ENCODE measurements at regions not wholly inside any gene's neighbourhood (a gene's known extent, or its start where the extent isn't known, plus 50 kb on each side); places are given as distances from the start of the nearest gene placed in this dataset.
A peak's percentile ranks its signal among the peaks of the same experiment; 100 is the strongest.

DNA sequence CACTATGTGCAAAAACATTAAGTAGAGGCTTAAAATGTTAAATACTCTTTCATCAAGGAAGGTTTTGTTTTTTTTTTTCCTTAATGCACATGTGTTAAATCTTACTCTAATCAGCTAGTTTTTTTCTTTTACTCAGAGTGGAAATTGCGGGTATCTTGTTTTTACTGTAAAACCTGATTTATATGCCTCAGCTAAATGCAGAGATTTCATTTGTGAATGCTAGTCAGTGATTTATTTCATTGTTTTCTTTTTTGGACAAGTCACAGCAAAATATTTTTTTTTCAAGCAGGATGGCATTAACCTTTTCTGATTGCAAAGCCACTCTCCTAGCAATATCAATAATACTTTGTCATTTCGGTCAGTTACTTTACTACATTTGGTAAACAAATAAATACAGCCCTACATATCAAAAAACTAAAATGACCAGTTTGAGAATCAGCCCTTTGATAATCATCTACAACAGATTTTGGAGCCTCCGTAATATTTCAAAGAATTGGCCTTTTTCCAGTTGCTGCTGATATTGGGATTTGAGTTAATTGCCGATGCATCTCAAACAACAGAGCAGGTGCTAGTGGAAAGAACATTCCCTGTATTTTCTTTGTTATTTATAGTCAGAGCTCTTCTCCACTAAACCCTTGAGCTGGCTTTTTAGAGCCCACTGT lies 579.2 kb upstream of the ZNF608 start:
- no peak for DNase-seq (ENCODE audit: low spot score)

DNA sequence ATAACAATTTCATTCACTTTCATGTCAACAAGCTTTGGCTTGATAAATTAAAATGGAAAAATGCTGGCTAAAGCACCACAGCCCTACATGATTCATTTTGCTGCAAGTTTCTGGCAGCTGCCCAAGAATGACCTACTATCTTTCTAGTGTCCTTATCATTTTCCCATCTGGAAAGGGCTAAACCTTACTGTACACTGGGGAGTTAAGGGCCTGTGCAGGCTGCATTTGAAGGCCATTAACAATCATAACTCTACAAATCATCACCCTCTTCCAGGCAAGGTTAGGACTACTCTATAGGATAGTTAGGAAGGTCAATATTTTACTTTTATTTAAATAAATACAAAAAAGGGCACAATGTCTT lies 579.7 kb upstream of the ZNF608 start:
- peak; percentile 45 for DNase-seq (ENCODE audit: low spot score)

DNA sequence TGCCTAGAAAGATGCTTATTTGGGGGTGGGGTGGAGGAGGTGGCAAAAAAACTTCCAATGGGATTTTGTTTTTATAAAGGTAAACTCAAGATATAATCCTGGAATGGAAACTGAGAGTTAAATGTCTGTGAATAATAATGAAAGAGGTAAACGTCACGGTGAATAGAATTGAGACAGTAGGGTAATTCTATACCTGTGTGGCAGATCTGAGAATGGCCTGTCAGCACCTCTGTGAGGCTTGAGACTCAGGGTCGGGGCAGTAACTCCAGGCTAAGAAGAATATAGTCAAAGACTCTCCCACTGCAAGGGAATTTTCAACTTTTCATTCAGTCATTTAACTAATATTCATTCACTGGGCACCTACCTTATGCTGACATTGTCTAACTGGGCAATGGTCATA lies 581.2 kb upstream of the ZNF608 start:
- no peak for DNase-seq (ENCODE audit: low spot score)

DNA sequence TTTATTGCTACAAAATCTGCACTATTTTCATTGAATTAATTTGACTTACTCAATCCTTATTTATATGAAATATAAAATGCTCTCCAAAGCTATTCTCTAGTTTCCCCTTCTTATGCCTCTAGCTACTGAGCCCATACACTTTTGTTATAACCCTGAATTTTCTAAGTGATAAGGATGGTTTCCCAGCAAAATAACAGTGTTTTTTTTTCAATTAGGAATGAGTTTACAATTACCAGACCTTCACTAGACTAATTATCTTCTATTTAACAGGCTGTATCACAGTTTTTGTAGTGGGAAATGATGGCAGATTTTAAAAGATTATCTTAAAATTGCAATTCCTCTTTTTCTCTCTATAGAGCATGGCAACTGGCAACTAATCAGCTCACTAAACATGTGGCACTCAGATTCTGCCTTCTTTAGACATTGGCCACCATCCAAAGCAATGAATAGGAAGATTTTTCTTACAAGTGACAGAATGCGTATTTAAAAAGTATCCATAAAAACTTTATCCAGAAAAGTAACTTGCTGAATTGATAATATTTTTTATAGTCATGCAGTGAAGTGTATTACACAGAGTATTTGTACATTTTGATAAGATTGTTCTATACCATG lies 585.7 kb upstream of the ZNF608 start:
- DNase-seq (ENCODE audit: low spot score): no peak

DNA sequence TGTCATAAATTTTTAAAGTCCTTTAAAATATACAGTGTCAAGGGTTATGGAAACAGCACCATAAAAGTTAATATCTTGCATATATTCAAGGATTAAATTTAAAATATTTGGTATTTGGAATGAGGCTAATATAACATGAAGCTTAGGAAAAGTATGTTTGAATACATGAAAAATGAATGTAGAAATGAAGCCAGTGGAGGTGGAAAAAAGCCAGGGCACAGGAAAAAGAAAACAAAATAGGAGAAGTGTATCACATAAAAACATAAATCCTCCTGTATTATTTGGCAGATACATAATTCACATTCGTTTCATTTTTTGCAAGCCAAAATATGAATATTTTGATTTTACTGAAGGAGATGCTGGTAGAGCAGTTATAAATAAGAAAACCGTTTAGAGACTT lies 587.0 kb upstream of the ZNF608 start:
- DNase-seq (ENCODE audit: low spot score): no peak

DNA sequence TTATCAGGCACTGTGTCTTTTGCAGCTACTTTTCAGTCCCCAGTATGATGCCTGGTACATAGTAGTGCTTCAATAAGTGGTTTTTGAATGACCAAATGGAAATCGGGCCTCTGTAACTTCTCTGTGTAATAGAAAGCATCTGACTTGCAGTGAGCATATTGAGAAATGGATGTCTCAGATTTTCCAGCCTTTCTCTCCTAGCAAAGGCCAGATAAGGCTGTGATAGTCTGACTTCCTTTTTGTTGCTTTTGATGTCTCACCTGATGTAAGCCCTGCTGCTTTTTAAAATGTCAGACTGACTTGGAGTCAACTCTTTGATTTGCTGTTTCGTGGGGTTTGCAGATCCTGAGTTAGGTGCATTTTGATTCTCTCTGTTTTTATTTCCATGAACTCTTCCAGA lies 590.0 kb upstream of the ZNF608 start:
- no peak for DNase-seq (ENCODE audit: low spot score)

DNA sequence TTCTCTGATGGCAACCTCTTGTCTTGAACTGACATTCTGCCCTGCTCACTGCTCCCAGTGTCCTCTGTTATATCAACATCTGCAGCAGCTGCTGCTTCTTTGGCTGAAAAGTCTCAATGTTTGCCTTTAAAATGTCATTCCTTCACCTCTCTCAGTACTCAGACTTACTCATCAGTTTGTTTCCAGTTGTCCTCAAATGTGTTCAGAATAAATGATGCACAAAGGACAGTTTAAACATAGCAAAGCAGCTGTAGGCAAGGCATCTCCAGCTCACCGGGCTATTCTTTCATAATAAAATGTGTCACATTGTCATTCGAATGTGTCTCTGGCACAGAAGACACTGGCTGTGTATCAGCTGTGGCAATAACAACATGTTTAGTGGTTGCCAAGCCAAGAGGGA lies 590.9 kb upstream of the ZNF608 start:
- DNase-seq (ENCODE audit: low spot score): no peak

DNA sequence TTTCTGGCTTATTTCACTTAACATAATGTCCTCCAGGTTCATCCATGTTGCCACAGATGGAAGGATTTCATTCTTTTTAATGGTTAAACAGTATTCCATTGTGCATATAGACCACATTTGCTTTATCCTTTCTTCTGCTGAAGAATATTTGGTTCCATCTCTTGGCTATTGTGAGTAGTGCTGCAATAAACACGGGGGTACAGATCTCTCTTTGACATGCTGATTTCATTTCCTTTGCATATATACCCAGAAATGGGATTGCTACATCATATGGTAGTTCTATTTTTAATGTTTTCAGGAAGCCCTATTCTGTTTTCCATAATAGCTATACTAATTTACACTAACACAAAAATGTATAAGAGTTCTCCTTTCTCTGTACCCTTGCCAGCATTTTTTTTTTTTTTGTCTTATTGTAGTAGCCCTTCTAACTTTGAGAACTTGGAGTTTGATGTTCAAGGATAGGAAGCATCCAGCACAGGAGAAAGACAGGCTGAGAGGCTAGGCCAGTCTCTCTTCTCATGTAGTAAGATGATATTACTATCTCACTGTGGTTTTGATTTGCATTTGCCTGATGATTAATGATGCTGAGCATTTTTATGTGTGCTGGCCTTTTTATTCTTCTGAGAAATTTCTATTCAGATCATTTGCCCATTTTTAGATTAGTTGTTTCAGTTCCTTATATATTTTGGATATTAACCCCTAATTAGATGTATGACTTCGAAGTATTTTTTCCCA lies 592.2 kb upstream of the ZNF608 start:
- no peak for DNase-seq (ENCODE audit: low spot score)

DNA sequence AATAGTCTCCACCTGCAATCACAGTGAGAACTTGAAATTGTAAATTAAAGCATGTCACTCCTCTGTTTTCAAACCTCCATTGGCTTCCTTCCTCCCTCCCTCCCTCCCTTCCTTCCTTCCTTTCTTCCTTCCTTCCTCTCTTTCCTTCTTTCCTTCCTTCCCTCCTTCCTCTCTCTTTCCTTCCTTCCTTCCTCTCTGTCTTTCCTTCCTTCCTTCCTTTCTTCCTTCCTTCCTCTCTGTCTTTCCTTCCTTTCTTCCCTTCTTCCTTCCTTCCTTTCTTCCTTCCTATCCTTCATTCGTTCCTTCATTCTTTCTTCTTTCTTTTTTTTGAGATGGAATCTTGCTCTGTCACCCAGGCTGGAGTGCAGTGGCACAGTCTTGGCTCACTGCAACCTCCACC lies 595.0 kb upstream of the ZNF608 start:
- no peak for DNase-seq (ENCODE audit: low spot score)

DNA sequence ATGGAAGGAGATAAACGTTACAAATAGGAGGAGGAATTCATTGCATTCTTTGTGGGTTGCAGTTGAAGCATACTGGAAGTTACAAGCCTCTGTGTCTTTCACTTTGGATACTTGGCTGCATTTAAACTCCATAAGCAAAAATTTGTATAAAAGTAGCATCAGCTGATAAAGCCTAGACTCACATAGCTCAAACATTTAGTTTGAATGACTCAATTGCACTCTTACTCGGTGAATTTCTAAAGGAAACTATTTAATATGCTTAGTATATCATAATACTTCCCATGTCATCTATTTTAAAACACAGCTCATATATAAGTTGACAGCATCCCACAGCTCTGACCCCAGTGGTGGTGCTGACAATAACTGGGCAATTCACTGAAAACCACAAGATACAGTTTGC lies 596.6 kb upstream of the ZNF608 start:
- DNase-seq (ENCODE audit: low spot score): no peak

DNA sequence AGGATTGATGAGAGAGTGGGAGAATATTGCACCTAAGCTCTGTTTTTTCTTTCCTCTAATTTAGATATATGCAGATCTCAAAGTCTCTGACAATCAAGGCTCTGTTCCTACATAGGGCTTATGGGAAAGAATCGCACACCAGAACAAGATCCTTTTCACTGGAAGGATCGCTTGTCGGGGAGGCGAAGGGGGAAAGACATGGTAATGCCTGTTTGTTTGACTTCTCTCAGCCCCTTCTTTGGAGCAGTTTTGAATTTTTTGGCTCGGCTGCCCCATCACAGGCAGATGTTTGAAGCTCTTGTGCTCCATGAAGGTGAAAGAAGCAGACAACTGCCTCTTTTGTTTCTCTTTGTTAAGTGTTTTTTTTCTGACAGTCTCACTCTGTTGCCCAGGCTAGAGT lies 599.9 kb upstream of the ZNF608 start:
- DNase-seq (ENCODE audit: low spot score): no peak

DNA sequence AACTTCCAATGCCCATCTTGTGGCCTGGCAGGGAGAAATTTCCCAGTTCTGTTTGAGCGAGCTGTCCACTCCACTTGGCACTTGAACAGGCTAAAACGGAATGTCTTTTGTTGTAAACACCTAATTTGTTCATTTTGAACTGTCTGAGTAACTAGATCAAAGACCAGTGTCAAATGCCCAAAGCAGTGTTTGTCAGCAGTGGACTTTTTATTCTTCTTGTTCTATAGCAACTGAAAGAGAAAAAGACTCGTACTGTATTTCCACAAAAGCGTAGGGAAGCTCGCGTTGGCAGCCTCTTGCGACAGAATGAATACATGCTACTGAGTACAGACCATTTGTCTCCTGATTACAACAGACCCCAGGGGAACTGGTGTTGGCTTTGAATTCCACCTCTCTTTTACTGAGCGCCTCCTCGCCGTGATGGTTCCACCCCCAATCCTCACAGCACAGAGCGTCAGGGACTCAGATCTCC lies 601.8 kb upstream of the ZNF608 start:
- DNase-seq (ENCODE audit: low spot score): no peak

DNA sequence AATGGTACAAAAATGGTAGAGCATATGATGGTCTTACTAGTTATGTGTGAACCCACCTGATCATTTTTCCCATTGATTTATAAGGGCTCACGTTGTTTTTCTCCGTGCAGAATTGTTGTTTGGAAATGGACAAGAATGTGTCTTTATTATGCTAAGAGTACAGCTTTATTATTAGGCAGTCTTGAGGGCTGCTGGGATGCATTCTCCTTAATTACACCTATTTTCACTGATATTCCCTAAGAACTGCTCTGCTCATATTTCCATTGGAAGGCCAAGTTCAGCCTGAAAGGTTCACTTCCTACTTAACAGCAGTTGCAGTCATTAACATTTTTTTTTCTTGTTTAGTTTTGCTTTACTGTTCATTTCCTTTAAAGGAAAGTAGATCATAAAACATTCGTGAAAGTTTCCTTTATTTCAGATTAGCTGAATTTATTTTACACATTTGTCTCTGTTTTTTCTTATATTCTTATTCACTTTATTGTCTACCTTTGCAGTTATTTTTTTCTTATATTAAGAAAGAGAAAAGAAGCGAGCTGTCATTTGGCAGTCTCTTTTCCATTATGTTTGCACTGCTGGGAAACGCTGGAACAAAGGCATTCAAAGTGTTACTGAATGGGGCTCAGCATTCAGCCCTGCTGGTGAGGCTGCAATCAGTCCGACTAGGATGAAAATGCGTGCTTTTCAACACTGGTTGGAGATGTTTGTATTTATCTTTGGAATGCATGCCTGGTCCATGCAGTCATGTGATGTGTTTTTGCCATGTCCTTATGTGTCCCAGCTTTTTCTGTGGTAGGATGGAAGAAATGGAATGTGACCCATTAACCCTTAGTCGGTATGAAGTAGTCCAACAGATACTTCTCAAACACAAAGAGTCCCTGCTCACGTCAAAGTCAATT lies 602.7 kb upstream of the ZNF608 start:
- DNase-seq (ENCODE audit: low spot score): no peak

DNA sequence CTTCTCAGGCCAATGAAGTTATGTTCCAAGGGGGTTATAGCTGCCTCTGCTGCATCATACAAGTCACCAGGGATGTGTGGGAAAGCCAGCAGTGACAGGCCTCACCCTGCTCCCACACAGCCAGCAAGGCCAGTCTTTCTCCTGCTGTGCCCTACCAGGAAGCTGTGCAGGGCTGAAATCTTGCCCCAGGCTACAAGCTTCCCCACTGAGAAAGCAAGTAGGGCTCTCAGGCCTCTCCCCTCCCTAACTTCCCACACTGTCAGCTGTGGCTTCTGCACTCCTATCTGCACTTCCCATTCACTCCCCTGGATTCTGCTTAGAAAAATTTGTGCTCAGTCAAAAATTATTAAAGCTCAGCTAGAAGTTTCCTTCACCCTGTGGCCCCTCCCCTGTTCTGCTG lies 611.2 kb upstream of the ZNF608 start:
- peak; percentile 31 for DNase-seq (ENCODE audit: low spot score)

DNA sequence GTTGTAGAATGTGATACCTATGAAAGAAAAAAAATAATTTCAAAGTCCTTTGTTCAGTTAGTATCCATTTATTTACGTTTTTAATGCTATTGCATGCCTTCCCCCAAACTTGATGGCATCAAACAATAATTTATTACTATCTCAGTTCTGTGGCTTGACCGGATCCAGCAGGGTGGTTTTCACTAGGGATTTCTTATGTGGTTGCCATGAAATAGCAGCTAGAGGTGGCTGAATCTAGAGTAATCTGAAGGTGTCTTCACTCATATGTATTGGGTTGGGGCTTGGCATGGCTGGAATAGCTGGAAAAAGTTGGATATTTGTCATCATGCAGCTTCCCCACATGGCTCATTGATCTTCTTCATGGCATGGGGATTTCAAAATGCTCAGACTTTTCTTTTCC lies 619.3 kb upstream of the ZNF608 start:
- no peak for DNase-seq (ENCODE audit: low spot score)

DNA sequence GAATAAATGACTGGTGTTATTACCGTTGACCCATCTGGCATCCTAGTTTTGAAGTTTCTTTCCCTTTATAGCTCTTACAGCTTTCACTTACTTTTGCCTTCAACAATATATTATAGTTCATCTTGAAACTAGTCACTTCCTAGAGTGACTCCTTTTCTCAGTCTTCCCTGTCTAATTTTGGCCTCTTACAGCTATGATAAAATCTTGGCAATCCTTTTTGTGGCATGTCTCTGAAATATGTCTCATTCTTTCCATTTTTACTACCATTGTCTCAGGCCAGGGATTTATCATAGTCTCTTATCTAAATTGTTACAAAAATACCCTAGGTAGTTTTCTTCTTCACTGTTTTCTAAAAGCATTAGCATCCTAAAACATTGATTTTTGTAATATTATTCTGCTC lies 621.3 kb upstream of the ZNF608 start:
- no peak for DNase-seq (ENCODE audit: low spot score)

DNA sequence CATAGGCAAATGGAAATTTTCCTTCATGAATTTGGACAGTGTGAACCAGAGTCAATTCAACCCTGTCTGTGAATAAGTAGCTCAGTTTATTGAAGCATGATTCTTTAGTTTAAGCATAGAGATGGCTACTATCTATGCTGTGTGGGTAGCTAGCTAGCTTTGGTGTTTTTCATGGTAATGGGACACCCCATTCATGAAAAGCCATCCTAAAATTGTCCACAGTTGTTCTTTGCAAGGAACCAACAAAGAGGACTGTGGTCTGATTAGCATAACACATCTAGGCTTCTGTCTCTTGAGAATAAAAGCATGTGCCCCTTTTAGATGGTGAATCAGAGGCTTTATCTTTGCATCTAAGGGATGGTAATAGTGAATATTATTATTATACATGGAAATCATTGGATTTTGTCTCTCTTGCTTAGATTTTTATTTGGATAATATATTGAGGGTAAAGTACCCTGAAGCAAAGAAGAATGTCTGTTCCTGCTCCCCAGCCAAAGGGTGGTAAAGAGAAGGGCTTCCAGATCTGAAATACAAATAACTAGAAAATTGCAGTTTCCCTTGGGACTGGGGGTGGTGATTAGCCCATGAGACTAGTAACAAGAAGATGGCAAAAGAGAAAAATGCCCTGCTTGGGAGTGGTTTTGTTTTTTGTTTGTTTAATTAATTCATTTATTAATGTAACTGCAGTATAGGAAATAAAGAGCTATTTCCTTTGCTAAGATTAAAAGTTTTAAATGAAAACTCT lies 624.2 kb upstream of the ZNF608 start:
- no peak for DNase-seq (ENCODE audit: low spot score)

DNA sequence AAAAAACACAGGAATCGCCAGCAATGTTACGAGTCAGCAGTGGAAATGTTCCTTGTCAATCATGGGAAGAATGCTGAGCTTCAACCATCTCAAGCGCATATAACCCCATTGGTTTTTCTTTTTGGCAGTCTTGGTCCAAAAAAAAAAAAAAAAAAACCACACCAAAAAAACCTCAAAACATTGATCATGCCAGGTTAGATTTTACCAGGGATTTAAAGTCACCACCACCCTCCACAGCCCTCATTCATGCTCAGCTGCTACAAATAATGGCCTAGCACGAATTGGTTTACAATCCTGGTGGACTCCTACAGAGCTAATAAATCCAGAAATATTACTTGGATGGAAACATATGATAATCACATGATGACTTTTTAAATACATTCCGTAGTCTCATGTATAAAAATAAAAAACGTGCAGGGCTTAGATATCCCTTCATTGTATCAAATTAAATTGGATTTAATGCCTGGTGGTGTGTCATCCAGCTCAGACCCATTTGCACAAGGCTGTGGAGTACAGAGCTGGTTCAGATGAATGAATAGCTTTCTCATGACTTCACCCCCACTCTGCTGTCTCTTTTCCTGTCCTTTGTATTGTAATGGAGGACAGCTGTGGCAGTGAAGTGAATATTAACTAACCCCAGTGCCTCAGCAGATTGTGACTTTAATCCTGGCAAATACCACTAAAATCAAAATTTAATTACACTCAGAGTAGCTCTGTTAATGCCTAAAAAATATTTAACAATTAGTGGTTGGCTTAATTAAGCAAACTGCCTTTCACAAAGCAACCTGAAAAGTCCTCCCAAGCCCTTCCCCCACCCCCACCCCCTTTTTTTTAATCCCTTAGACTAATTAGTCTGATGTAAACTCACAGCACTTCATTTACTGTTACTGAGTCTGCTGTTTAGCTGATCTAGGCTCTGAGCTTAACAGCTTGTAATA lies 626.5 kb upstream of the ZNF608 start:
- DNase-seq (ENCODE audit: low spot score): peak; percentile 55

DNA sequence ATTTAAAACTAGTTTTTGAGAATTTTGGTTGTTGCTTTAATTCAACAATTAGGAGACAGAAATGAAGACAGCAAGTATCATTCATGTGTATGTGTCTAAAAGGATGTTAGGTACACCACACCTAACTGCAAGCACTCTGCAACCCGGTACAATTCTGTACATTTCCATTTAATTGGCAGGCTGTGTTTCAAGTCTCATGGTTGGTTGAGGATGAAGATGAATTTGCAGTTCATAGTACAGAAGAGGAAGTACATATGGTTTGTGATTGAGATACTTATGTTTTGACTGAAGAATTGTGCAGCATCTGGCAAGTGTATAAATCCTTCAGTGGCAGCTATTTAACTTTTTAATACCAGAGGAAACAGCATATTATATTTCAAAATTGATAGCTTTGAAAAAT lies 628.7 kb upstream of the ZNF608 start:
- DNase-seq (ENCODE audit: low spot score): no peak

DNA sequence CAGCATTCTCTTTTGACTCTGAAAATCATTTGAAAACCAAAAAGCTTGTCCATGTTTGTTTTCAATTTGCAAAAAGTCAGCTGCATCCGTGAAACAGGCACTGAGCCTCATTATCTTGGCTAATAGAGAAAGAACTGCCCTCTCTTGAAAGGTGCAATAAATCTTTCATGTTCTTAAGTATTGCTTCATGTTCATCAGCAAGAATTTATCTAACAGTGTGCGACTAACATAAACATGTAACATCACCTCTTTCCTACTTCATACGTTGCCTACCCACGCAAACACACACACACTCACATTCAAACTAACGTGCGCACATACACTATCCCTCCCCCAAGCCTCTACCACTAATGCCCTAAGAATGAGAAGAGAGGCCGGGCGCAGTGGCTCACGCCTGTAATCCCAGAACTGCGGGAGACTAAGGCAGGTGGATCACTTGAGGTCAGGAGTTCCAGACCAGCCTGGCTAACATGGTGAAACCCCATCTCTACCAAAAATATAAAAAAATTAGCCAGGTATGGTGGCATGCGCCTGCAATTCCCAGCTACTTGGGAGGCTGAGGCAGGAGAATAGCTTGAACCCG lies 629.7 kb upstream of the ZNF608 start:
- DNase-seq (ENCODE audit: low spot score): no peak

All from H4 (cell line).